ENCODE measurements at regions not wholly inside any gene's neighbourhood (a gene's known extent, or its start where the extent isn't known, plus 50 kb on each side); places are given as distances from the start of the nearest gene placed in this dataset.

DNA sequence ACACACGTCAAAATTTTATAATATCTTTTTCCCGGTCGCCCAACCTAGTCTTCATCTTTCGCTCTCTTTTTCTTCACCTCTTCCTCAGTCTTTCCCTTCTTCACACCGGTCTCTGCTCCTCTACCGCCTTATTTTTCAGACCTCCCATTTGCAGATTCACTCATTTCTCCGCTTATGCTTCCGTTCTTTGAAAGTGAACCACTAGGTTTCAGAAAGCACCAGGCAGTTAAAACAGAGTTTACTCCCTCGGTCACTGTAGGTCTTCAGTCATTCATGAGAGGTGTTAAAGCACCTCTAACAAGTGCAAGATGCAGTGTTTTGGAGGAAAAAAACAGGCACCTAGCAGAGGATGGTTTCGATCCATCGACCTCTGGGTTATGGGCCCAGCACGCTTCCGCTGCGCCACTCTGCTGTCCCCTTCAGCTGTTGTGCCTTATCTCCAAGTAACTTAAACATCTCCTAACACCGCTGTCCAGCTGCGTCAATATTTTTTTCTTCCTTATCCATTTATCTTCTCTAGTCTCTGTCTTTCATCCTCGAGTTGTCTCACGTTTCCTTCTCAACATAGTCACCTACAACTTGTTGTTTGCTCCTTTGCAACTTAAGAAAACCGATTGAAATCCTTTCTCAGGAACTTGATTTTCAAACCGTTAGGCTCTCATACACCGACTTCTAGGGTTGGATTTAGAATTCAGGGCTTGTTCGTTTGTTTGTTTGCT, 119.7 kb upstream of the ZNF184 start:
- TF ChIP-seq, protein P1, sequence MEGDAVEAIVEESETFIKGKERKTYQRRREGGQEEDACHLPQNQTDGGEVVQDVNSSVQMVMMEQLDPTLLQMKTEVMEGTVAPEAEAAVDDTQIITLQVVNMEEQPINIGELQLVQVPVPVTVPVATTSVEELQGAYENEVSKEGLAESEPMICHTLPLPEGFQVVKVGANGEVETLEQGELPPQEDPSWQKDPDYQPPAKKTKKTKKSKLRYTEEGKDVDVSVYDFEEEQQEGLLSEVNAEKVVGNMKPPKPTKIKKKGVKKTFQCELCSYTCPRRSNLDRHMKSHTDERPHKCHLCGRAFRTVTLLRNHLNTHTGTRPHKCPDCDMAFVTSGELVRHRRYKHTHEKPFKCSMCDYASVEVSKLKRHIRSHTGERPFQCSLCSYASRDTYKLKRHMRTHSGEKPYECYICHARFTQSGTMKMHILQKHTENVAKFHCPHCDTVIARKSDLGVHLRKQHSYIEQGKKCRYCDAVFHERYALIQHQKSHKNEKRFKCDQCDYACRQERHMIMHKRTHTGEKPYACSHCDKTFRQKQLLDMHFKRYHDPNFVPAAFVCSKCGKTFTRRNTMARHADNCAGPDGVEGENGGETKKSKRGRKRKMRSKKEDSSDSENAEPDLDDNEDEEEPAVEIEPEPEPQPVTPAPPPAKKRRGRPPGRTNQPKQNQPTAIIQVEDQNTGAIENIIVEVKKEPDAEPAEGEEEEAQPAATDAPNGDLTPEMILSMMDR (IDR thresholded peaks at IDR 0.05), result no peak
- TF ChIP-seq POLR2A (IDR thresholded peaks at IDR 0.05), result no peak
